ENCODE measurements at regions not wholly inside any gene's neighbourhood (a gene's known extent, or its start where the extent isn't known, plus 50 kb on each side); places are given as distances from the start of the nearest gene placed in this dataset.

DNA sequence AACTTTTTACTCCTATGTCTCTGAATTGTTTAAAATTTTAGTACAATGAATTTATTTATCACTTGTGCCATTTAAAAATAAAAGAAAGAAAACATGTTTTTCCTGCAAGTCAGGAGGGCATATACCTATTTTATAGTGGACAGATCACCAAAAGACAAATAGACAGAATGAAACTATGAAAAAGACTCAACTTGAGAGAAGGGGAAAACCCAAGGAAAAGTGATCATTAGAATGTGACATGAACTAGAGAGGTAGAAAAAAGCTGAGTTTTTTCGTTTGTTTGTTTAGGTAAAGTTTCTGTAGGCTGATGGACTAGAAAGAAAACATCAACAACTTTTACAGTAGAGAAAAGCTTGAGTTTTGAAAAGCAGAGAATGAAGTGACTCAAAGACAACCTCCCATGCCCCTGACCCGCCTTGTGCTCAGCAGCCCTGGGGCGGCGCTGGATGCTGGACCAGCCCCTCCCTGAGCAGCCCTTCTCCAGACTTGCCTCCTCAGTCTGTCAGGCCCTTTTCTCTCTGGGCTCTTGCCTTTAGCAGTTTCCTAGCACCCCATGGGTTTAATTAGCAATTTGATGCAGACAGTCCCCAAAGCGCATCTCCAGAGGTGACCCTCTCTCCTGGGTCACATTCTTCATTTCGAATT is 95.1 kb upstream of the ARID2 start:
- DNase-seq: no peak

DNA sequence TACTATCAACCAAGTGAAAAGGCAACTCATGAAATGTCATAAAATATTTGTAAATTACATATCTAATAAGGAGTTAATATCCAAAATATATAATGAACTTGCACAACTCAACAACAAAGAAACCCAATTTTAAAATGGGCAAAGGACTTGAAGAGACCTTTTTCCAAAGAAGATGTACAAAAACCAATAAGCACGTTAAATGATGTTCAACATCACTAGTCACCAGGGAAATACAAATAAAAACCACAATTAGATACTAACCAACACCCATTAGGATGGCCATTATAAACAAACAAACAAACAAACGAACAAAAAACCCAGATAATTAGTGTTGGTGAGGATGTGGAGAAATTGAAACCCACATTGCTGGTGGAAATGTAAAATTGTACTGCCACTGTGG is 92.3 kb upstream of the ARID2 start:
- DNase-seq: no peak

DNA sequence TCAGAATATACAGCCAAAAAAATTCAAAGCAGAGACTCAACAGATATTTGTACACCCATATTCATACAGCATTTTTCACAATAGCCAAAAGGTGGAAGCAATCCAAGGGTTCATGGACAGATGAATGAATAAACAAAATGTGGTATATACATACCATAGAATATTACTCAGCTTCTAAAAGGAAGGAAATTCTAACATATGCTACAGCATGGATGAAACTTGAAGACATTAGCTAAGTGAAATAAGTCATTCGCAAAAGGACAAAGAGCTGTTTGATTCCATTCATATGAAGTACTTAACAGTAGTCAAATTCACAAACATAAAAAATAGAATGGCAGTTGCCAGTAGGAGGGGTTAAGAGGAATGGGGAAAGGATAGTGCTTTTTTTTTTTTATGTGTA is 91.8 kb upstream of the ARID2 start:
- no peak for DNase-seq

DNA sequence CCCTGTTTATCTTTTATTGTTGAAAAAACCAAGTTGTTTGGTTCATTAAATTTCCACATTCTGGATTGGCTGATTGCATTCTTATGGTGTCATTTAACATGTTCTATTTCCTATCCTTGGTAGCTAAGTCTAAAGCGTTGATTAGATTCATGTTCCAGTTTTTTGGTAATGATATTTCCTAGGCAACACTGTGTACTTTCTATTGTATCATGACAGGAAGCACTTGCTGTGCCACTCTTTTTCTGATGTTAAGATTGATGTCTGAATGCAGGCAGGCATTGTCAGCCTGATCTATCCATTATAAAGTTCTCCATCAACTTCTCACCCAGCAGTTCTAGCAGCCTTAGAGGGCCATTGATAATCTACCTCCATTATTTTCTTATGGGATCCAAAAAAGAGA is 91.1 kb upstream of the ARID2 start:
- DNase-seq: no peak

DNA sequence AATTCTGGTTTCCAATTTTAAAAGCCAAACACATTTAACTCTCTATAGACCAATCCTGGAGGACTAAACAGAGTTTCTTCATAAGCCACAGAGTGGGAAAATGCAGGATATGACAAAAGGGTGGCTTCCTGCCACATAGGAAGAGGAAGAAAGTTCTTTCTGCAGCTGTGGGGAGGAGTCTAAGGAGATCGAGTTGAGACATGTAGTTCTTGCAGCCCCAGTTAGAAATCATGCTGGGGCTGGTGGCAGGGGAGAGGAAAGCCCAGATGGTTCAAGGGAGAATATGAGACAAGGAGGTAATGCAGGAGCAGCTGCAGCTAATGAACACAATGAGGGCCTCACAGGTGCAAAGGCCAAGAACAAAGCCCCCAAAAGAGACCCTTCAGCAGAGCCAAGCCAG is 85.0 kb upstream of the ARID2 start:
- no peak for DNase-seq

DNA sequence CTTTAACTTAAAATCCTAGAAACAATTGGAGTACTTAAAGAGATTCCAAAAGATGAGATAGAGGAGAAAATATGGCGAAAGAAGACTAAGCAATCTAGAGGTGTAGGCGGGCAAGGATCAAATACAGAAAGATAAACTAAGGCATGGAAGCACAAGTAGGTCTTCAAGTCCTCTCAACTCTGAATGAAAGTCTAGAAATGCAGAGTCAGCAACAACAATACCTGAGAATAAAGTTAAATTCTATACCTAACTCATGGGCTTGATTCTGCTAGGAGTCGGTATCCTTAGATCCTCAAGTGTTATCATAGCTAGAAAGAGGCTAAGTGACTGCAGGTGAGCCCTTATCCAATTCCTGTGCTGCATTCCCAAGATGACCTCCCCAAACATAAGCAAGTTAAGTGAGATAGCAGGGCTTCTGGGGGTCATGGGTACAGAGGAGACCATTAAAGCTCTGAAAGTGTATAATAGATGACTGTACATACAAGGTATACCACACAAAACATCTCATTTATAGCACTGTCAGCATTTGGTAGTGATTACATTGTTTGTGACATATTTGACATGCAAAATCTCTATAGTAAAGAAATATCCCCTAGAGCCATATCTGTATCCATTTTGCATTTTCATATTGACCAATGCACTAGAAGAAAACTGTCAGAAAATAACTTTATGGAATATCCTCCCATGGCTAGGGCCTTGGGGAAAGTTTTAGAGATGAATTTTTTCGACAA is 82.5 kb upstream of the ARID2 start:
- DNase-seq: no peak

DNA sequence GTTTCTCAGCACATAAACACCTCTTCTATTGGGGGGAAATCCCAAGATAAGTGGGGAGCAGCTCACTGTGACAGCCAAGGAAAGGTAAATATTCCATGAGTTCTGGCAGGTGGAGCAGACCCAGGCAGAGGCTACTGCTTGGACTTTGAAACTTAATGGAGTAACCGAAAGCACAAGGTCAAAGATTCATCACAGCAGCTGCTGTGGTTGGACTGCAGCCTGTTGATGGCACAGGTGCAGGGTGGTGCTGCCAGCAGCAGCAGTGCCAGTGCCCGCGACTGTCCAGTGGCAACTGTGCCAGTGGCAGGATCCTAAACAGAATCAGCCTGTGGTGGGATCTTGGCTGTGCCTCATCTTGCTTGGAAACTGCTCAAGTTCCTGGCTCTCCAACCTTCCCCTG is 81.4 kb upstream of the ARID2 start:
- DNase-seq: no peak

DNA sequence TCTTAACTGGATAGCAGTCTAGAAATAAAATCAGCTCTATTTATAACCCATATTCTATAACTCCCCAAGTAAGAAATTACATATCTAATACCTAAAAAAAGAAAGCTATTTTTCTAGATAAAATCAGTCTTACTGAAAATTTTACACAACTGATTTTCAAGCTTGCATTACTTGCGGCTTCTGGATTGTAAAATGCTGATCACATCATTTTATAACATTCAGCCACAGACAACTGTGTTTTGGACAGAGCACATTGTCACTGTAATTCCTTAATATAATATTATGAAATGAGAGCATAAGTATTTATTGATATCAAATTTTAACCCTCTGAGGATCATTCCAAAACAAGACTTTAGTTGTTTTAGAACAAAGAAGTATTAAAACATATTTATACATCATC is 78.5 kb upstream of the ARID2 start:
- no peak for DNase-seq

DNA sequence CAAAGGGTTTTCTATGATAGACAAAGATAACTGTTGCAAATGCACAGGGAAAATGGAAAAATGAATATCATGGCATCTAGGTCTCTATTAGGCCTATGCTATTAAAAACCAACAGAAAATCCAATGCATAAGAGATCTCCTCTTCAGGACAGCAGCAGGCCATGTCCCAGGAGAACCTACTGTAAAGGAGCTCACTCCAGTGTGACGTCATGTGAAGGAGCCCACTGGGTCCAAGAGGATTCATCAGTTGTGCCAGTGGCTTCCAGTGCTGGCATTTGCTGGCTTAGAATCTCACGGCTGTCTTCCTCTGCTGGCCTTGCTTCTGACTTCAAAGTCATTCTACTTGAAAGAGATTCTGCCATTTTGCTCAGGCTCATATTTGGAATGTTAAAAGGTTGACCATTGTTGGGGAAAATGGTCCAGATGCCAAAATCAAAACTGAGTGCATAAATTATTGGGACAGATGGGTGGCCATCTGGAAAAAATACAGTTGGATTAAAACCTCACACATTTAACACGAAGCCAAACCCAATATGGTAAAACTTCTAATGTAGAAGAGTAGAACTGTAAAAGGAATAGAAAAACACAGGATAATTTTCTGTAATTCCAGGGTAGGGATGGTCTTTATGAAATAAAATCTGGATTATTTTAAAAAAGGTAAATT is 75.4 kb upstream of the ARID2 start:
- DNase-seq: no peak

DNA sequence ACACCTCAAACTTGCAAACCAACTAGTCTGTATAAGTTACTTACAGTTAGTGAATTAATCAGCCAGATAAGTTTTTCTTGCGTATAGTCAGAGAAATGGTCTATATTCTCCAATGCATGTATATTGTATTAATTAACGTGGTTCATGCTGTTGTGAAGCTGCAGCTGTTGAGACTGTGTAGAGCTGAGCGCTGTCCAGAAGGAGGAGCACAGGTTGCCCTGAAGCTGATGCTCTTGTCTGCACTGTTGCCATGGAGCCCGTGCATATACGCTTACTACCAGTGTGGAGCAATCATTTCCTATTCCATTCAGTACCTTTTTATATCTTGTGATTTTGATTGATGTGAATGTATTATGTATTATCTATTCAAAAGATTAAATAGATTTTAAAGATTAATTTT is 74.3 kb upstream of the ARID2 start:
- DNase-seq: peak; percentile 77

DNA sequence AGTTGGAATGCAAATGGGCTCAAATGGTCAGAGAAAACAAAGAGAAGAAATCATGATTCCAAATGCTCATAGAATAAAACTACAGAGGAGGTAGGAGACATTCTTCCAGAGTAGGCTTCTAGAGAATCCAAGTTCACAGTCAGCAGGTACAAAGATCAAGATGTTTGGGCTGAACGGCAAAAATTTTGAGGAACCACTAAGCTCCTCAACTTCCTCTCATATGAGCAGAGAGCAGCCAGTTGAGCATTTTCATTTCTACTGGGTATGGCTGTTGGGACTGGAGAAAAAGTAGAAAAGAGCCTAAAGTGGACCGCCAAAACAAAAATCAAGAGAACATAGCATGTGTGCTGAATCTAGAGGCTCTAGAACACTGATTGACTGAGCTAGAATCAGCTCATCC is 73.8 kb upstream of the ARID2 start:
- DNase-seq: no peak

DNA sequence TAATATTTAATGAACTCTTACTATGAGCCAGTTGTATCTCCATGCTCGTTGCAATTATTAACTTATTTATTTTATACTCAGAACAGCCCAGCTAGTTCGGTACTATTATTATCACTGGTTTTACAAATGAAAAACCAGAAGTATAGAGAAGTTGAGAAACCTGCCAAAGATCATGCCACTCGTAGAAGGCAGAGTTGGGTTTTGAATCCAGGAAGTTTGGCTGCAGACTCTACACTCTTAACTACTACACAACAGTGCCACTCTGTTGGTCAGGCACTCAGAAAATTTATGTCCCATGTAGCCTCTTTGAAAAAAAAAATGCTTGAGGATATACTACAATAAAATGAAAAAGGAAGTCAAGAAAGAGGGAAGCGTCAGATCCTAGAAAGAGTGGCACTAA is 71.5 kb upstream of the ARID2 start:
- no peak for DNase-seq

DNA sequence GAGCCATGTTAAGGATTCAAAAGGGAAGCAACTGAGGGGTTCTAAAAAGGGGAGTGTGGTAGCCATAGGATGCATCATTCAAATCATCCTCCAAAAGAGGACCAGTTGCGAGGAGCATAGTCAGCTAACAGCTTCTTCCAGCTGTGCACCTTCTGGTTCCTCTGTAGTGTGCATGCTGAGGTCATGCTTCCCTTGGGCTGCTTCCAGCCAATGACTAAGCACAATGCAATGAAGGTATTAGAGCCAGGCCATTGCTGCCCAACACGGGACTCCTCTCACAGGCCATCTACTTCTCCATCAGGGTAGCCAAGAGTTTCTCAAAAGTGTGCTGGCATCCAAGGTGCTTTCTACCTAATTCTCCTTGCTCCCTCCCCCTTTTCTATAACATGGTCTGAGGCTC is 69.2 kb upstream of the ARID2 start:
- DNase-seq: no peak

DNA sequence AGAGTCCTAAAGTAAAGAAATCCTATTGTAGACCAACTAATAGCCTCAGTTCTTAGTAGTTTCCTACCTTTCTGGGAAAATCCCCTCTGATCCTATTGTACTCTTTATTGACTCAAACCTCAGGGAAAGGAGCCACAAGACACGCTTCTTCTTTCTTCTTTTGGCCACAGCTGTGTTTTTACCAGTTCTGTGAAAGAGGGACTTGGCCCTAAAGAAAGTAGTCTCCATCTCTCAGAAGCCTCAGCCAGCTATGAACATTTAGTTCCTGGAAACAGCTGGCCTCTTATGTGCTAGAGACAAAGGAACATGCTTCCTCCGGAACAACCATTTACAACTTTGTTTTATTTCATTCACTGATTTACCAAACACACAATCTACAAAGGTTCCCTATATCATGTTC is 66.1 kb upstream of the ARID2 start:
- DNase-seq: no peak

DNA sequence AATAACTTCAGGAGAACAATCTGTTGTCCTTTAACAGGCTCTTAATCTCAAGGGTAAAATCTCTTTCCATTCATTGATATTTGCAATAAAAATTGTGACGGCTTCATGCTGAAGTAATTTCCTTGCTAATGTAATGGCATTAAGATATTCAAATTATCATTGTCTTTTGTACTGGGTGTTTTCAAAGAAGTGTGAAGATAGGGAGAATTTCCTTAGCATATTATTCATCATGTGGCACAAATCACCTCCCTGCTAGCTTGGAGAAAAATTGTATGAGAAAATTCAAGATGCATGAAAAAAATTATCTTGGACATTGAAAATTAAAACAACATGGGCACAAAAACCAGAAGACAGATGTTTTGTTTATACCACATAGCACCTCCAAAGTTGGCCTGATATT is 63.6 kb upstream of the ARID2 start:
- no peak for DNase-seq

DNA sequence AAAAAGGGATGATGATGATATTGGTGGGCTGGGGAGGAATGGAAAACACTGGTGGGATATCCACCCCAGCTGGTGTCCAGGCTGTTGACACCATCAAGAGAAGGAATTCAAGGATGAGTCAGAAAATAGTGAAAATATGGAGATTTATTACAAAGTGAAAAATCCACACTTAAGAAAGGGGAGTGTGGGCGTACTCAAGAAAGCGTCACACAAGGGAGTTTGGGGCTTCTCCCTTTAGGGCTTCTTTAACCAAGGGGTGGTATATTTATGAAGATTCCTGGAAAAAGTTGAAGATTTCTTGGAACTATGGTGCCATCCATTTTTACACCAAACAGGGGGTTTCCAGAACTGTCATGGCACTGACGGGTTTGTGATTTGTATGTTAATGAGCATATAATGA is 63.1 kb upstream of the ARID2 start:
- no peak for DNase-seq

DNA sequence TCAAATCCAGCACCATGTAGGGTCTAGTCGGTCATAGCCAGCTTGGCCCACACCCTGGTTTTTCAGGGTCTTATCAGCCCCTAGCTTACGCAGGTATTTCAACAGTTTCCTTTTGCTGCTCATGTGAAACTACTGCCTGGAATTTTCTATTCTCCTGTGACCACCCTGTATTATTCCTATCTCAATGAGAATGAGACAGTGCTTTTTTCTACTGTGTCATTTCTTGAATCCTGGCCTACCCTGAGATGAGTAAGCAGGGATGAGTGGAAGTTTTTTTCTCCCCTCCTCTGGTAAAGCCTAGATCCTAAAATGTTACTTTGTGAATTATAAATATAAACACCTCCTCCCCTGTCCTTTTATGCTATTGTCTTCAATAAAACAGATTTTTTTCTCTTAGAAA is 62.7 kb upstream of the ARID2 start:
- no peak for DNase-seq

DNA sequence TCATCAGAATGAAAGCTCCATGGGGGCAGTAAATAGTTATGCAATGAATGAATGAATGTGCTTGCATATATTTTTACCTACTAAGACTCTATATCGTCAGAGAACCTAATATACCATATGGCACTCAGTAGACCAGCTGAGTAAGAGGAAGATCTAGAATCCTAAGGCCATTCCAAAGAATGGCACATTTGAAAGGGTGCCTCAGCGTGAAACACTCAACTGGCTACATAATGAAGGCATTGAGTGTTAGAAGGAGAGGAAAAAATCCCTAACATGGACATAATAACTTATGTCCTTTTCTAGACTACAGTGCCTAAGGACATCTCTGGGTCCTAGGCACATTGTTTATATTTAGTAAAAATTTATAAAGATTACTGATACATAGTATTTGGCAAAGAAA is 61.7 kb upstream of the ARID2 start:
- no peak for DNase-seq

DNA sequence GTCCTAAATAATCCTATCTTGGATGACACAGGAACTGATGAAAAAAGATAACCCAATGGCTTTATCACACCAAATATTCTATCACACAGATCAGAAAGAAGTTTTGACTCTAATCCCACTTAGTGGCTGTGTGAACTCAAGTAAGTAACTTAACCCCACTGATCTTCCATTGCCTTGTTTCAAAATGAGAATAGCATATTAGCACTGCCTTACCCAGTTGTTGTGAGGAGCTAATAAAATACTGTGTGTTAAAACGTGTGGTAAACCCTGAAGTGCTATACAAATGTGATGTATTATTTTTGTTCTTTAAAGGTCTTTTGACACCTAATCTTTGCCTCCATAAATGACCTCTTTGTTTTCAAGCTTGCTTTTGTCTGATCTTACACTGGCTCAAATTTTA is 60.9 kb upstream of the ARID2 start:
- DNase-seq: no peak

DNA sequence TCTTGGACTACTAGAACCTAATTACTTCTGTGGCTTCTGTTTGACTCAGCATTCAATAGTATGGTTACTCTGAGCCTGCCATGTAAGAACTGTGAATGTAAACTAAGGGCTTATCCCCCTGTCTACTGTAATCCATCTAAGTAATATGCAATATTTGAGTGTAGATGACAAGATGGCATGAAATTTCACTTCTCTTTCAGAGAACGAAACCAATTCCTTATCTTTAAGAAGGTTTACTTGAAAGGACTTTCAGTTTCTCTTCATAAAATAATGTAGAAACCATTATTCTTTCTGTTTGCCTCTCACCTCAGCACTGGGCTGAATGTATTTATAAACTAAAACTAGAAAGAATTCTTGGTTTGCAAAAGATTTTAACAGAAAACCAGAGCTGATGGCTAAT is 60.4 kb upstream of the ARID2 start:
- DNase-seq: no peak

DNA sequence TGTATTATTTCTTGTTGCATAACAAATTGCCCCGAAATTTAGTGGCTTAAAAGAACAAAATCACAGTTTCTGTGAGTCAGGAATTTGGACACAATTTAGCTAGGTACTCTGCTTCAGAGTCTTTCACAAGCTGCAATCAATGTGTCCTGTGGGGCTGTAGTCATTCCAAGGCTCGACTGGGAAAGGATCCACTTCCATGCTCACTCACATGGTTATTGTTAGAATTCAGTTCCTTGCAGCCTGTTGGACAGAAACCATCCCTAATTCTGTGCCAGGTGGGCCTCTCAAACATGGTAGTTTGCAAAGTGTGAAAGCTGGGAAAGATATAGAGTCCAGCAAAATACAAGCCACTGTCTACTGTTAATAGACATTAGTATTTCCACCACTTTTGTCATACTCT is 59.7 kb upstream of the ARID2 start:
- DNase-seq: no peak

DNA sequence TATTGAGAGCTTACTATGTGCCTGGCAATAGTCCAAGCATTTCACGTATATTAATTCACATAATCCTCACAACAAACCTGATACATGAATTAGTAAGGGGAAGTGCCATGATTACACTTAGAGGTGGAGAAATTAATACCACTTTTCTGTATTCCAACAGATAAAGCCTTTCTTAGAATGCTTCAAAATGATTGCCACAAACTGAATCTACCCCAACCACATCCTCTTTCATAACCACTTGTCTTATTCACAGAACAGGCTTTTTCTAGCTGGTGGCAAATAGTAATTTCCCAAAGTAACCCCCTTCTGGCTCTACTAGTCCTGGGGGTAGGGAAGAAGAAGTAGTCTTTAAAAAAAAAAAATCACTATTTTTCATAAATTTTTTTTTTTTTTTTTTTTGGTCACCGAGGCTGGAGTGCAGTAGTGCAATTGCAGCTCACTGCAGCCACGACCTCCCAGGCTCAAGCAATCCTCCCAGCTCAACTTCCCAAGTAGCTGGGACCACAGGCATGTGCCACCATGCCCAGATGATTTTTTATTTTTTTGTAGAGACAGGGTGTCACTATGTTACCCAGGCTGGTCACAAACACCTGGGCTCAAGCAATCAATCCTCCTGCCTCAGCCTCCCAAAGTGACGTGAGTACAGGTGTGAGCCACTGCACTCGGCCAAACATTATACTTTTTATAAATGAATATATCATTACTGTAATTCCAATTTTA is 59.0 kb upstream of the ARID2 start:
- DNase-seq: no peak

DNA sequence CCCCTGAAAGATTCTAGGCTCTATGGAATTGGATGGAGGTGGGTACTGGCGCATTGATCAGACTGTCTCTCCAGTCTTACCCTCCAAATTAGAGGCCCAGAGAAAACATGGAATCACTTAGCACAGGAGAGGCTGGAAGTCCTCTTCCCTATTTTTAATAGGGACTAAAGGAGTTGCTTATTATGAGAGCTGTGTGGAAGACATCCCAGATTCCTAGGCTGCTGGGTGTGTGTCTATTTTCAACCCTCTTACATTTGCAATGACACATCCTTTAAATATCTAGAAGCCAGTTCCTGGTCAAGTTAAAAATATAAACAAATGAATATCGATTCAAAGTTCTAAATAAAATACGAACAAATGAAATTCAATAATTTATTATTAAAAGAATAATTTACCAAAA is 58.3 kb upstream of the ARID2 start:
- no peak for DNase-seq

All from activated effector memory CD4-positive, alpha-beta T cell treated with anti-CD3 and anti-CD28 coated beads, Interleukin-2, amount 50 U/mL, for 16 hours (primary cell).